ENCODE measurements at regions not wholly inside any gene's neighbourhood (a gene's known extent, or its start where the extent isn't known, plus 50 kb on each side); places are given as distances from the start of the nearest gene placed in this dataset.
"Not testable (repeated sequence)": the region's sequence is repeated elsewhere in the genome, so short reads cannot be mapped to it uniquely, and the experiment has no call there.

DNA sequence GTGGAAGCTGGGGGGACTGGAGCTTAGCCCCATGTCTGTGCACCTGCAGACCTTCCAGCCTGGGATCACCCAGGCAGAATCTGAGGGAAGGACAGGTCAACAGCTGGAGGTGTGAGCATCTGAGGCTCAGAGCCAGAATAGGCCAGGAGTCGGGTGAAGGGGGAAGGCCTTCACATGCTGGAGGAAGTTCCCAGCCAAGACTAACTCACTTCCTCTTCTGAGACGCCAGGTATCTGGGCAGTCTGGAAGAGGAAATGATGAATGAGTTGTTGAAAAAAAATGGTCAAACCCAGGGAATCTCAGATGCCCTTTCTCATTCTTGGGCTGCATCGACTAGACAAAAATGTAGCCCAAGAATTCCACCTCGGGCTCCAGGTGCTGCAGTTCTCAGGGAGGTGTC is 73.6 kb upstream of the TIAM2 start:
- no peak for DNase-seq (ENCODE audit: low read depth in 2 of 2)

DNA sequence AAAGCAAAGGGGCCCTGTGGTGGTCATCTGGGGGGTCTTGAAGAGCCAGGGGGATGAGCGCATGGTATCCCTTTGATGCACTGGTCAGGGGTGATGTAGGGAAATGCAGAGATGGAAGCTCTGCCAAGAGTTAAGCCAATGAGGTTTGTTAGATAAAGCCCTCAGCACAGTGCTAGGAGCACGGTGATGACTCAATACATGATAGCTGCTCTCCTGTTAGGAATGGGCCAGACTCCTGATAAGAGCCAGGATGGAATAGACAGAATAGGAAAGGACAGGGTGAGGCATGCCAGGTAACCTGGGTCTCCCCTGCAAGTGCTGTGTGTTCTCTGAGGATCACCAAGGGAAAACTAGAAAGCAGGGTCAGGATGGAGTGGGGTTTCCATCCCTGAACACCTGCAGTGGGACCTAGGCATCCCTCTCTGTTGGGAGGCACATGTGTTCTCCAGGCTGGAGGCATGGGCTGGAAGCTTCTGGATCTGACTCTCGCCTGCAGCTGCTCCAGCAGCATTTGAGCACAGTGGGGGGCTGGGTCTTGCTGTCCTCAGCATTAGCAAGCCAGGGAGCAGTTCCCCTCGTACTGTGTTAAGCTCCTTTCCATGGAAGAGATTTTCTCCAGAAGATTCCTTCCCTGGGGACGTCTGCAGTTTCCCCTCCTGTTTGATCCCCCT is 71.8 kb upstream of the TIAM2 start:
- DNase-seq (ENCODE audit: low read depth in 2 of 2), result no peak

DNA sequence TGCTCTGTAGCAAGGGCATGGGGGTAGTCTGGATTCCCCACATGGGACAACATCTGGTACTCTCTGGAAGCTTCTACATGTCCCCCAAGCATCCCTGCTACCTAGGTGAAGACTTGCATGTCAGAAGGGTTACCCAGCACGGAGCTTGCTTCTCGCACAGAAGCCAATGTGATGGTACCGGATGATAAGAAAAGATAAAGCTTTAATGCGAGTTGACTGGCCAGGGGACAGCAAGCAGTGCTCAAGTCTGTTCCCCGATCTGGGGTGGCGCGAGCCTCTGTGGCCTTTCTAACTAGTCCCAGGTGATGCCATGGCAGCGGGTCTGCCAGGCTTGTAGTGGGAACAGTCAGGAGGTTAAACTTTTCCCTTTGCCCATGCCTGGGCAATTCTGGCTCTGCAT is 70.0 kb upstream of the TIAM2 start:
- no peak for DNase-seq (ENCODE audit: low read depth in 2 of 2)

GRCh38 chr6:154926366-154926765 is 68.7 kb upstream of the TIAM2 start:
- DNase-seq (ENCODE audit: low read depth in 2 of 2), result no peak

- peak; percentile 49 to 51 for DNase-seq (ENCODE audit: low read depth in 2 of 2)
These were observed 66.7 kb upstream of the TIAM2 start for GRCh38 chr6:154928325-154928922.

GRCh38 chr6:154930451-154930851 is 64.7 kb upstream of the TIAM2 start:
- DNase-seq (ENCODE audit: low read depth in 2 of 2), result no peak

GRCh38 chr6:154931711-154932424 is 63.2 kb upstream of the TIAM2 start:
- no peak for DNase-seq (ENCODE audit: low read depth in 2 of 2)

DNA sequence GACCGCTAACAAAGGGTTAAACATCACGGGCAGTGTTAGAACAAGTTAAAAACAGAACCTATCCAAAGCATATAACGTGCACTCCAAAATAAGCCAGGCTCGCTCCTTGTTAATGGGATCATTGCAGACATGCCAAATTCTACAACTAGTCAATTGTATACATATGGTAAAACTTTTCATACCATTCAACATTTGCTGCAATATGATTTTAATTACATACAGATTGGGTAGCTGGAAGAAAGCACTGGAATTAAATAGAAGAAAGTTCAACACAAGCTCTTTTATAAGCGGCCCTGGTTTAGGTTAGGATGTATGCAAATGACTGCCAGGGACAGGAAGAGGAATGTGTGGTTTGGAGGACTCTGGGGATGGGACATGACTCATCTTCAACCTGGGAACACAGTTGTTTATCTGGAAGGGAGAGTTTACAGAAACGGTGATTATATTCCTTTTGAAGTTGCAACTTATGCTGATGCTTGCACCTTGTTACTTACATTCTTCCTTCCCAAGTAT is 62.5 kb upstream of the TIAM2 start:
- no peak for DNase-seq (ENCODE audit: low read depth in 2 of 2)

GRCh38 chr6:154933181-154933827 is 61.8 kb upstream of the TIAM2 start:
- no peak for DNase-seq (ENCODE audit: low read depth in 2 of 2)

GRCh38 chr6:154937306-154938220 is 57.6 kb upstream of the TIAM2 start:
- DNase-seq (ENCODE audit: low read depth in 2 of 2), result no peak

DNA sequence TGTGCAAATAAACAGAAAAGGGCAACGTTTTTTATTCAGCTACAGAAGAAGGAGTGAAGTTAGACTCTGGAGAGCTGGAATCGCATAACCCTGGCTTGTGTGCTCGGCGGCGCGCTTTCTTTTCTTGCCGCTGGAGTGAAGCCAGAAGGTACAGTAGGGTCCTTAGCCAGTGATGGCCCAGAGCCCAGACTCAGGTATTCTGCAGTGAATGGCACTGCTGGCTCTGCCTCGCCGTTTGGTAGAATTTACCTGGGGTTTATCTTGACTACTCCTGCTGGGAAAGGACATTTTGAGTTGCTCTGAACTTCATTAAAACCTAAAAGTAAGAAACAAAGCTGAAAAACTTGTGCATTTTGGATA is 56.9 kb upstream of the TIAM2 start:
- DNase-seq (ENCODE audit: low read depth in 2 of 2), result no peak

DNA sequence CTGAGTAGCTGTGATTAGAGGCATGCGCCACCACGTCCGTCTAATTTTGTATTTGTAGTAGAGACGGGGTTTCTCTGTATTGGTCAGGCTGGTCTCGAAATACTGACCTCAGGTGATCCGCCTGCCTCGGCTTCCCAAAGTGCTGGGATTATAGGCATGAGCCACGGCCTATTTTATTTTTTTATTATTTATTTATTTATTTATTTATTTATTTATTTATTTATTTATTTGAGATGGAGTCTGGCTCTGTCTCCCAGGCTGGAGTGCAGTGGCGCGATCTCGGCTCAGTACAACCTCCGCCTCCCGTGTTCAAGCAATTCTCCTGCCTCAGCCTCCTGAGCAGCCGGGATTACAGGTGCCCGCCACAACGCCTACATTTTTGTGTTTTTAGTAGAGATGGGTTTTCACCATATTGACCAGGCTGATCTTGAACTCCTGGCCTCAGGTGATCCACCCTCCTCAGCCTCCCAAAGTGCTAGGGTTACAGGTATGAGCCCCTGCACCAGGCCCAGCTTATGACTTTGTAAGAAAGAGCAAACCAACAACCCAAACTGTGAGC is 56.3 kb upstream of the TIAM2 start:
- DNase-seq (ENCODE audit: low read depth in 2 of 2), result not testable (repeated sequence)

DNA sequence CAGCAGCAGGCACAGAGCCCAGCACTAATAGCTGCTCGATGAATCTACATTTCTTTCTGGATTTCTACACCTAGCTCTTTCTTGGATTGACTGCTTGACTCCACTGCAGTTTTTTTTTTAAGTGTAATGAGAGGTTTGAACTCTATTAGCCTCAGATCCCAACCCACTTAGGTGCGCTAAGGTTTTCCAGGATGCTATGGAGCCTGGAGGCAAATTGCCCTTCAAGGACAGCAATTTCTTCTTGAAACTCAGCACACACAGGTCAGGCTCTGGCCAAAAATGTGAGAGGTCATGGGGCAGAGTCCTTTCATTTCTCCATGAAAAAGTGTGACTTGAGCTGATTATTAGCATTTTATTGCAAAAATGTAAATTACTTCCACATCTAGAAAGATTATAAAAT is 52.3 kb upstream of the TIAM2 start:
- DNase-seq (ENCODE audit: low read depth in 2 of 2), result no peak

DNA sequence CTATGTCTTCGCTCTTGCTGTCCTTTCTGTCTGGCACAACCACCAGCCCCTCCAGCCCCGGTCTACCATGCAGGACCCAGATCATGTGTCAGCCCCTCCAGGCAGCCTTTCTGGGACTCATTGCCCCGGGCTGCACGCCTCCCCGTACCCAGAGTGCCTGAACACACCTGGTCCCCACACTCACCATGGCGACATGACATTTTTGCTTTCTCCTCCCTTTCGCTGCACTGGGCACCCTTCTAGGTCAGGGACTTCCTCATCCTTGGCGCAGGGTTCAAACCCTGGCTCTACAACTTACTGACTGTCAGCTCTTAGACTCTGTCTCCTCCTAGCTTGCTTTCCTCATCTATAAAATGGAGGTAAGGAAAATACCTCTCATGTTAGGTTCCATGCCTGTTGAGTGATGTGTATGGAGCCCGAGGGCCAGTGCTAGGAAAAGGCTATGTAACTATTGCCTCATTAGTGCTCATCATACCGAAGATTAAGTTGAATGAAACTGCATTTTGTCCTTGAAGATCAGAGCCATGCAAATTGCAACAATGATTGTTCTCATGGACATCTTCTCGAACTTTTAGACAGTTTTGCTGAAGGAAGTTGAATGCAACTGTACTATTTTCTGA is 49.7 kb upstream of the TIAM2 start:
- no peak for DNase-seq (ENCODE audit: low read depth in 2 of 2)
